CD8-positive, alpha-beta memory T cell (primary cell): ENCODE measurements at regions not wholly inside any gene's neighbourhood (a gene's known extent, or its start where the extent isn't known, plus 50 kb on each side); places are given as distances from the start of the nearest gene placed in this dataset.
"Not testable (repeated sequence)": the region's sequence is repeated elsewhere in the genome, so short reads cannot be mapped to it uniquely, and the experiment has no call there.

ENCODE experiments used
- CTCF ChIA-PET: fragments of 350-600 bp; sonication (Branson Sonifier 250); formaldehyde crosslinking; loops from one replicate; lab custom pipeline; 2021; ENCODE audit warnings: antibody characterized with exemption; lab: Charles Lee
- POLR2A ChIA-PET: fragments of 350-600 bp; sonication (Branson Sonifier 250); formaldehyde crosslinking; loops from one replicate; lab custom pipeline; 2021; ENCODE audit warnings: antibody characterized with exemption; lab: Charles Lee
- DNase-seq, 5 donors: peaks; one replicate each; pipeline versions ENCODE4 v3.0.0 to v3.0.0-alpha.2; 2020 to 2022; ENCODE audit warnings: mixed read lengths in 1 of 5
- H3K27ac ChIP-seq: one replicate; pipeline ENCODE4 v1.7.0; 2013; ENCODE audit warnings: low read depth, mild to moderate bottlenecking, low read length, moderate library complexity
- H3K27me3 ChIP-seq: 2 replicates; pipeline ENCODE4 v1.7.0; 2013; ENCODE audit warnings: low read length, mild to moderate bottlenecking; ENCODE audit not compliant: insufficient read depth, poor library complexity, severe bottlenecking
- H3K36me3 ChIP-seq: 2 replicates; pipeline ENCODE4 v1.7.0; 2013; ENCODE audit warnings: mild to moderate bottlenecking, low read length, moderate library complexity; ENCODE audit not compliant: insufficient read depth
- H3K4me1 ChIP-seq: 2 replicates; pipeline ENCODE4 v1.7.0; 2013; ENCODE audit warnings: mild to moderate bottlenecking, low read length, moderate library complexity; ENCODE audit not compliant: insufficient read depth
- H3K4me3 ChIP-seq: 2 replicates; pipeline ENCODE4 v1.7.0; 2013; ENCODE audit warnings: mild to moderate bottlenecking, low read length
- H3K9me3 ChIP-seq: 2 replicates; pipeline ENCODE4 v1.7.0; 2013; ENCODE audit warnings: mild to moderate bottlenecking, low read length
- H3K27ac Mint-ChIP-seq, 8 donors: one replicate each; pipeline ENCODE4 v1.8.0; 2020 to 2021; ENCODE audit warnings: mixed read lengths in 8 of 8, mild to moderate bottlenecking in 6 of 8, inconsistent platforms in 3 of 8, moderate library complexity in 3 of 8
- H3K27me3 Mint-ChIP-seq, 2 donors: one replicate each; pipeline ENCODE4 v1.8.0; 2020 to 2021; ENCODE audit warnings: mixed read lengths in 2 of 2, mild to moderate bottlenecking in 1 of 2, moderate library complexity in 1 of 2
- H3K36me3 Mint-ChIP-seq, 3 donors: one replicate each; pipeline ENCODE4 v1.8.0; 2020 to 2021; ENCODE audit warnings: mixed read lengths in 3 of 3, inconsistent platforms in 1 of 3, mild to moderate bottlenecking in 1 of 3
- H3K4me1 Mint-ChIP-seq, 3 donors: one replicate each; pipeline ENCODE4 v1.8.0; 2020 to 2021; ENCODE audit warnings: mixed read lengths in 3 of 3, inconsistent platforms in 1 of 3, mild to moderate bottlenecking in 1 of 3
- H3K4me3 Mint-ChIP-seq, 7 donors: one replicate each; pipeline ENCODE4 v1.8.0; 2020 to 2021; ENCODE audit warnings: mixed read lengths in 7 of 7, mild to moderate bottlenecking in 6 of 7, moderate library complexity in 4 of 7, inconsistent platforms in 2 of 7
- H3K9me3 Mint-ChIP-seq, 5 donors: one replicate each; pipeline ENCODE4 v1.8.0; 2020 to 2022; ENCODE audit warnings: mixed read lengths in 5 of 5, mild to moderate bottlenecking in 3 of 5, moderate library complexity in 2 of 5, inconsistent platforms in 1 of 5

DNA sequence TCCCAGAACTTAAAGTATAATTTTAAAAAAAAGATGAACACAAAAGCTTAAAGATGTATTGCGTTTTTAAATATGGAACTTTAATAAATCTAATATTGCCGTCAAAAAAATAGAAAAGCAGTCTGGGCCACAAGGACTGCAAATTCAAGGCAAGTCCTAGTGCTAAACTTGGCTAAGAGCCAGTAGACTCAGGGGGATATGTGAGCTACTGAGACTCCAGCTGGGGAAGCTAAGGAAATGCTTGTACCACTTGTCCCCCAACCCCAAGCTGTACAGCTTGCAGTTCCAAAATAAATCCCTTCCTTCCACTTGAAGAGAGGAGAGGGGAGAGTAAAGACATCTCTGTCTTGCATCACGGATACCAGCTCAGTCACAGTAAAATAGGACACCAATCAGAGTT lies 290.8 kb upstream of the FGF13 start:
- H3K9me3 ChIP-seq: no peaks in the 10 kb centered on the region
- Mint-ChIP-seq H3K4me3 (no peak overlapping the region), H3K9me3 (no peaks in the 10 kb centered on the region), H3K27ac (no peak overlapping the region), H3K27me3 (peaks cover 0 to 5% of the 10 kb centered on the region in 2 donors), H3K36me3 (no peaks in the 10 kb centered on the region), H3K4me1 (no peaks in the 10 kb centered on the region)
- H3K4me1 ChIP-seq: no peaks in the 10 kb centered on the region
- no peaks in the 10 kb centered on the region for H3K36me3 ChIP-seq
- DNase-seq: no peak
- ChIA-PET CTCF (no interaction called here), POLR2A (no interaction called here)
- H3K27me3 ChIP-seq: no peaks in the 10 kb centered on the region
- H3K4me3 ChIP-seq: no peak overlapping the region
- H3K27ac ChIP-seq: no peak overlapping the region

DNA sequence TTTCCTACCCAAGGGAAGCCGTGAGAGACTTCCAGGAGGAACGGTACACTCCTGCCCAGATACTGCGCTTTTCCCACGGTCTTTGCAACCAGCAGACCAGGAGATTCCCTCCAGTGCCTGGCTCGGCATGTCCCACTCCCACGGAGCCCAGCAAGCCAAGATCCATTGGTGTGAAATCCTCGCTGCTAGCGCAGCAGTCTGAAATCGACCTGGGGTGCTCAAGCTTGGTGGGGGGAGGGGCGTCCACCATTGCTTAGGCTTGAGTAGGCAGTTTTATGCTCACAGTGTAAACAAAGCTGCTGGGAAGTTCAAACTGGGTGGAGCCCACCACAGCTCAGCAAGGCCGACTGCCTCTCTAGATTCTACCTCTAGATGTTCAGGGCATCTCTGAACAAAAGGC lies 284.8 kb upstream of the FGF13 start:
- Histone ChIP-seq H3K4me1 (no peaks in the 10 kb centered on the region), H3K36me3 (no peaks in the 10 kb centered on the region), H3K4me3 (no peak overlapping the region), H3K9me3 (no peaks in the 10 kb centered on the region), H3K27ac (no peak overlapping the region), H3K27me3 (no peaks in the 10 kb centered on the region)
- H3K4me3 Mint-ChIP-seq: no peak overlapping the region
- POLR2A ChIA-PET: no interaction called here
- no peak overlapping the region for H3K27ac Mint-ChIP-seq
- no peaks in the 10 kb centered on the region for H3K36me3 Mint-ChIP-seq
- H3K27me3 Mint-ChIP-seq: no peaks in the 10 kb centered on the region
- CTCF ChIA-PET: no interaction called here
- H3K9me3 Mint-ChIP-seq: no peaks in the 10 kb centered on the region
- no peak for DNase-seq
- no peaks in the 10 kb centered on the region for H3K4me1 Mint-ChIP-seq

DNA sequence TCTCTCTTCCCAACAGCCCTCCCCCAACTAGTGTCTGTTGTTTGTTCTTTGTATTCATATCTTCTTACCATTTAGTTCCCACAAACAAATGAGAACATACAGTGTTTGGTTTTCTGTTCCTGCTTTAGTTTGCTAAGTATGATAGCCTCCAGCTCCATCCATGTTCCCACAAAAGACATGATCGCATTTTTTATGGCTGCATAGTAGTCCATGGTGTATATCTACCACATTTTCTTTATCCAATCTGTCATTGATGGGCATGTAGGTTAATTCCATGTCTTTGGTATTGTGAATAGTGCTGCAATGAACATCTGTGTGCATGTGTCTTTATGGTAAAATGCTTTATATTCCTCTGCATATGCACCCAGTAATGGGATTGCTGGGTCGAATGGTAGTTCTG lies 283.9 kb upstream of the FGF13 start:
- no peak overlapping the region for H3K27ac Mint-ChIP-seq
- no peaks in the 10 kb centered on the region for H3K4me1 ChIP-seq
- H3K4me3 ChIP-seq: no peak overlapping the region
- ChIA-PET POLR2A (no interaction called here), CTCF (no interaction called here)
- H3K36me3 Mint-ChIP-seq: no peaks in the 10 kb centered on the region
- H3K36me3 ChIP-seq: no peaks in the 10 kb centered on the region
- no peak for DNase-seq
- H3K9me3 Mint-ChIP-seq: no peaks in the 10 kb centered on the region
- no peaks in the 10 kb centered on the region for H3K4me1 Mint-ChIP-seq
- H3K27ac ChIP-seq: no peak overlapping the region
- H3K9me3 ChIP-seq: no peaks in the 10 kb centered on the region
- no peaks in the 10 kb centered on the region for H3K27me3 ChIP-seq
- H3K27me3 Mint-ChIP-seq: no peaks in the 10 kb centered on the region
- no peak overlapping the region for H3K4me3 Mint-ChIP-seq

DNA sequence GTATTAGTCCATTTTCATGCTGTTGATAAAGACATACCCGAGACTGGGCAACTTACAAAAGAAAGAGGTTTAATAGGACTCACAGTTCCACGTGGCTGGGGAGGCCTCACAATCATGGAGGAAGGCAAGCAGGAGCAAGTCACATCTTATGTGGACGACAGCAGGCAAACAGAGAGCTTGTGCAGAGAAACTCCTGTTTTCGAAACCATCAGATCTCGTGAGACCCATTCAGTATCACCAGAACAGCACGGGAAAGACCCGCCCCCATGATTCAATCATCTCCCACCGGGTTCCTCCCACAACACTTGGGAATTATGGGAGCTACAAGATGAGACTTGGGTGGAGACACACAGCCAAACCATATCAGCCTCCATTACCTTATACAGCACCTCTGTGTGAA lies 278.9 kb upstream of the FGF13 start:
- H3K4me1 ChIP-seq, POLR2A ChIA-PET: not testable (repeated sequence)

DNA sequence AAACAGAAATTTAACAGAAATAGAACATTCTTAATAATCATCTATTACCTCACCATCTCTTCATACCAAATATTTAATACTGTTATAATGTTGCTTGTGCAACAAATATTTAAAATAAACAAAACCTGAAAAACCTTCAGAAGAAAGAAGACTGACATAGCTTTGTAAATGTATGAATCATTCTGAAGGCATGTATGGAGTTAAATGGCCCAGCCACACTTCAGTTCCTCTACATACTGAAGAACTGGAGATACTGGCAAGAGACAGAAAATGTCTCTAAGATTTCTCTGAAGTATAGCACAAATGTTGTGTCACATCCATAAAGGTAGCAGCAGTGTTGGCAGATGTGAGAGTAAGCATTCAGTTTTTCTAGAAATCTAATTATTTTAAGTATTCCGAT lies 275.3 kb upstream of the FGF13 start:
- H3K9me3 ChIP-seq: no peaks in the 10 kb centered on the region
- no peaks in the 10 kb centered on the region for H3K4me1 ChIP-seq
- CTCF ChIA-PET: no interaction called here
- no peaks in the 10 kb centered on the region for H3K4me1 Mint-ChIP-seq
- POLR2A ChIA-PET: no interaction called here
- no peaks in the 10 kb centered on the region for H3K9me3 Mint-ChIP-seq
- no peak overlapping the region for H3K4me3 ChIP-seq
- no peak overlapping the region for H3K27ac ChIP-seq
- no peak overlapping the region for H3K4me3 Mint-ChIP-seq
- no peaks in the 10 kb centered on the region for H3K36me3 Mint-ChIP-seq
- H3K36me3 ChIP-seq: no peaks in the 10 kb centered on the region
- H3K27me3 ChIP-seq: no peaks in the 10 kb centered on the region
- peaks cover 0 to 3% of the 10 kb centered on the region in 2 donors for H3K27me3 Mint-ChIP-seq
- H3K27ac Mint-ChIP-seq: no peak overlapping the region
- DNase-seq: no peak

More for the DNA sequence above, 278.9 kb upstream of the FGF13 start:
- H3K9me3 Mint-ChIP-seq, H3K4me3 ChIP-seq, H3K4me3 Mint-ChIP-seq, H3K36me3 Mint-ChIP-seq, CTCF ChIA-PET, H3K27ac ChIP-seq, H3K27me3 ChIP-seq, H3K9me3 ChIP-seq, H3K4me1 Mint-ChIP-seq, H3K36me3 ChIP-seq, H3K27ac Mint-ChIP-seq, DNase-seq, H3K27me3 Mint-ChIP-seq: not testable (repeated sequence)

DNA sequence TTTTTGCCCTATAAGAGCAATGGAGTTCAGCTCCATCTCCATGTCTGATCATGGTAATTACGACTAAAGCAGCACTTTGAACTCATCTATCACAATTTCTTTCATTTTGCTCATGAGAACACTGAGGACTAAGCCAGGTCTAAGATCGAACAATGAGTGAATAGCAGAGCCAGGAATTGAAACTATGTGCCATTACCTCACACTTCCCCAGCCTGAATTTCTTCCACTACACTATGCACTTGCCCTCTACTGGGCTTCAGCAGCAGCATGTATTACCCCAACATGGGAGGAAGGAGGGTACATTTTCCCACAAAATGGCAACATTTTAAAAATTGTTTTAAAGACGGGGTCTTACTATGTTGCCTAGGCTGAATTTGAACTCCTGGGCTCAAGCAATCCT lies 274.7 kb upstream of the FGF13 start:
- CTCF ChIA-PET: no interaction called here
- no peaks in the 10 kb centered on the region for H3K9me3 ChIP-seq
- no peak overlapping the region for H3K27ac ChIP-seq
- no peaks in the 10 kb centered on the region for H3K36me3 Mint-ChIP-seq
- no peak for DNase-seq
- no peaks in the 10 kb centered on the region for H3K4me1 ChIP-seq
- H3K27ac Mint-ChIP-seq: no peak overlapping the region
- POLR2A ChIA-PET: no interaction called here
- H3K4me3 Mint-ChIP-seq: no peak overlapping the region
- H3K27me3 Mint-ChIP-seq: peaks cover 0 to 5% of the 10 kb centered on the region in 2 donors
- H3K4me3 ChIP-seq: no peak overlapping the region
- H3K9me3 Mint-ChIP-seq: no peaks in the 10 kb centered on the region
- H3K4me1 Mint-ChIP-seq: no peaks in the 10 kb centered on the region
- H3K27me3 ChIP-seq: no peaks in the 10 kb centered on the region
- H3K36me3 ChIP-seq: no peaks in the 10 kb centered on the region

DNA sequence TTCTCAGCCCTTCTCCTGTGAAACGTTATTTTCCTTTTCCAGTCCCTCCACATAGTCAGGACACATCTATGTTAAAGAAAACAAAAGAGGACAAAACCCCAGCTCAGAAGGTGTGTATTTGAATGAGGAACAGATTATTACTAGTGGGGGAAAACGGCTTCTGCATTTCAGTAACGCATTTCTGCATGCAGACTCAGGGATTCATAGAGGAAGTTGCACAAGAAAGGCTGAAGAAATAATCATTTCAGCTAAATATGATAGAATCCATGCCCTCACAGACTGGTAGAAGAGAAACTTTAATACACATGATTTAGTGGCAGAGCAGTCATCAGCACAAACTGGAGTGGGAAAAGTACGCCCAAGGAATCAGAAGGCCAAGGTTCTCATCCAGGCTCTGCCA lies 270.8 kb upstream of the FGF13 start:
- Mint-ChIP-seq H3K27me3 (peaks cover 0 to 5% of the 10 kb centered on the region in 2 donors), H3K4me1 (no peaks in the 10 kb centered on the region), H3K4me3 (no peak overlapping the region), H3K9me3 (no peaks in the 10 kb centered on the region), H3K36me3 (no peaks in the 10 kb centered on the region), H3K27ac (no peak overlapping the region)
- no peaks in the 10 kb centered on the region for H3K4me1 ChIP-seq
- POLR2A ChIA-PET: no interaction called here
- no peaks in the 10 kb centered on the region for H3K27me3 ChIP-seq
- no peaks in the 10 kb centered on the region for H3K9me3 ChIP-seq
- H3K36me3 ChIP-seq: no peaks in the 10 kb centered on the region
- CTCF ChIA-PET: no interaction called here
- H3K4me3 ChIP-seq: no peak overlapping the region
- no peak overlapping the region for H3K27ac ChIP-seq
- no peak for DNase-seq

DNA sequence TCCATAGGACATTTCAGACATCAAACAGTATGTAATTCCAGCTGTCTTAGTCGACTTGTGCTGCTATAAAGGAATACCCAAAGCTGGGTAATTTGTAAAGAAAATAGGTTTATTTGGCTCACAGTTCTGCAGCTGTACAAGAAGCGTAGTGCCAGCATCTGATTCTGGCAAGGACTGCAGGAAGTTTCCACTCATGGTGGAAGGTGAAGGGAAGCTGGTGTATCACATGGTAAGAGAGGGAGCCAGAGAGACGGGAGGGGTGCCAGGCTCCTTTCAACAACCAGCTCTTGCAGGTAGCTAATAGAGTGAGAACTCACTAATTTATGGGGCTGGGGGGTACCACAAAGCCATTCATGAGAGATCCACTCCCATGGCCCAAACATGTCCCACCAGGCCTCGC lies 253.0 kb upstream of the FGF13 start:
- Mint-ChIP-seq H3K27me3 (peaks cover 0 to 4% of the 10 kb centered on the region in 2 donors), H3K9me3 (peaks cover 0 to 2% (median 0%) of the 10 kb centered on the region in 5 donors), H3K4me3 (no peak overlapping the region), H3K36me3 (no peaks in the 10 kb centered on the region), H3K27ac (no peak overlapping the region), H3K4me1 (no peaks in the 10 kb centered on the region)
- ChIA-PET POLR2A (no interaction called here), CTCF (no interaction called here)
- no peak overlapping the region for H3K27ac ChIP-seq
- no peaks in the 10 kb centered on the region for H3K4me1 ChIP-seq
- no peaks in the 10 kb centered on the region for H3K9me3 ChIP-seq
- H3K4me3 ChIP-seq: no peak overlapping the region
- DNase-seq: no peak
- no peaks in the 10 kb centered on the region for H3K27me3 ChIP-seq
- no peaks in the 10 kb centered on the region for H3K36me3 ChIP-seq

DNA sequence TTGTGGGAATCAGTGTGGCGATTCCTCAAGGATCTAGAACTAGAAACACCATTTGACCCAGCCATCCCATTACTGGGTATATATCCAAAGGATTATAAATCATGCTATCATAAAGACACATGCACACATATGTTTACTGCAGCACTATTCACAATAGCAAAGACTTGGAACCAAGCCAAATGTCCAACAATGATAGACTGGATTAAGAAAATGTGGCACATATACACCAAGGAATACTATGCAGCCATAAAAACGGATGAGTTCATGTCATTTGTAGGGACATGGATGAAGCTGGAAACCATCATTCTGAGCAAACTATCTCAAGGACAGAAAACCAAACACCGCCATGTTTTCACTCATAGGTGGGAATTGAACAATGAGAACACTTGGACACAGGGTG lies 250.9 kb upstream of the FGF13 start:
- H3K4me1 ChIP-seq, H3K27me3 Mint-ChIP-seq, CTCF ChIA-PET: not testable (repeated sequence)

More for the DNA sequence above, 250.9 kb upstream of the FGF13 start:
- H3K27ac ChIP-seq, H3K36me3 ChIP-seq, H3K4me3 Mint-ChIP-seq, H3K27me3 ChIP-seq, H3K4me3 ChIP-seq, DNase-seq, H3K4me1 Mint-ChIP-seq, H3K9me3 Mint-ChIP-seq, POLR2A ChIA-PET, H3K9me3 ChIP-seq, H3K36me3 Mint-ChIP-seq, H3K27ac Mint-ChIP-seq: not testable (repeated sequence)
